NCI-H1092 (cell line): ENCODE measurements at regions not wholly inside any gene's neighbourhood (a gene's known extent, or its start where the extent isn't known, plus 50 kb on each side); places are given as distances from the start of the nearest gene placed in this dataset.
"Not testable (repeated sequence)": the region's sequence is repeated elsewhere in the genome, so short reads cannot be mapped to it uniquely, and the experiment has no call there.

ENCODE experiments used
- DNase-seq: peaks from one replicate; lab custom pipeline; 2025; lab: John Stamatoyannopoulos, UW

GRCh38 chr10:56469482-56469881 lies 108.4 kb upstream of the ZWINT start:
- no peak for DNase-seq

- DNase-seq, result no peak
These were observed 104.9 kb upstream of the ZWINT start for GRCh38 chr10:56466005-56466404.

- no peak for DNase-seq
These were observed 88.7 kb upstream of the ZWINT start for GRCh38 chr10:56449770-56450169.

- DNase-seq, result not testable (repeated sequence)
These were observed 86.6 kb upstream of the ZWINT start for GRCh38 chr10:56447613-56448012.

- not testable (repeated sequence) for DNase-seq
These were observed 80.3 kb upstream of the ZWINT start for GRCh38 chr10:56441337-56441736.
